ENCODE measurements at regions not wholly inside any gene's neighbourhood (a gene's known extent, or its start where the extent isn't known, plus 50 kb on each side); places are given as distances from the start of the nearest gene placed in this dataset.

DNA sequence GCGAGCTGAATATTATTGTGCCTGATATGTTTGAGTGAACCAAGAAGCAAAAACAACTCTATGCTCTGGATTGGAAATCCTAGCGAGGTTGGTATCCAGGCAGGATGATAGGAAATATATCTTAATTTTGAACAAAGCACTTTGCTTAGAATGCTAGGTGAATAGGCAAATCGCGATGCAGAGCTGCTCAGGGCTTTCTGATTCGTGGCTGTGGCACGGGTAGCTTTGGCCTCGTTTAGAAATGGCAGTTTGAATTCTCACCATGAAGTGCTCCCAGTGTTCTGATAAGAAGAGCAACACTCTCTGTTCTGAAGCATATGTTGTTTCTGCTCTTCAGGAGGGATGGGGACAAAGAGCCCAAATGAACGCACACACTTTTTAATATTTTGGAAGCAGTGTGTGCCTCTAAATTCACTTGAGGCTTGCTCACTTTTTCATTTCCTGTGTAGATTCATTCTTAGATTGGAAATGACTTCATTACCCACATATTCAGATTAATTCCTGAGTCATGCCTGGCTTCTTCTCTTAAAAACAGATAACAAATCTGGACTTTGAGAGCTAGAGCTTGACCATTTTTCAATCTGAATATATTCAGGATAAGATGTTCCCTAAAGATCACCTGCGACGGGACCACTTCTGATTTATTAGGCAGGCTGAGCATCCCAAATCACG lies 200.9 kb downstream of the RPAP3 start:
- H2BK15ac ChIP-seq (ENCODE audit: low read depth, low read length) = peak overlapping the region; percentile 45; the same call in 1 of the 3 replicates
- peak overlapping the region; percentile 56 for H3K18ac ChIP-seq (ENCODE audit: low read depth, low read length)
- intact Hi-C loops (cut with micrococcal nuclease) = no loop called here
- no peaks in the 10 kb centered on the region for H4K20me1 ChIP-seq (ENCODE audit: insufficient read depth, low read length)
- peak overlapping the region; percentile 55 to 83; a peak in 2 of 4 replicates for H4K8ac ChIP-seq (ENCODE audit: low read depth in 2 of 2, low read length in 2 of 2)
- H2BK5ac ChIP-seq (ENCODE audit: low read depth, low read length, poor library complexity, severe bottlenecking) = peak overlapping the region; percentile 74
- H3K9me1 ChIP-seq (ENCODE audit: insufficient read depth, low read length) = peaks cover 9% of the 10 kb centered on the region; the same call in 1 of the 2 replicates
- peak overlapping the region; percentile 59; the same call in 1 of the 2 replicates for H3K4me2 ChIP-seq (ENCODE audit: low read depth, low read length)
- peak; percentile 57 for ATAC-seq (ENCODE audit: low read depth)
- H3K9ac ChIP-seq (ENCODE audit: low read depth, low read length) = no peak overlapping the region
- TF ChIP-seq, protein P1, sequence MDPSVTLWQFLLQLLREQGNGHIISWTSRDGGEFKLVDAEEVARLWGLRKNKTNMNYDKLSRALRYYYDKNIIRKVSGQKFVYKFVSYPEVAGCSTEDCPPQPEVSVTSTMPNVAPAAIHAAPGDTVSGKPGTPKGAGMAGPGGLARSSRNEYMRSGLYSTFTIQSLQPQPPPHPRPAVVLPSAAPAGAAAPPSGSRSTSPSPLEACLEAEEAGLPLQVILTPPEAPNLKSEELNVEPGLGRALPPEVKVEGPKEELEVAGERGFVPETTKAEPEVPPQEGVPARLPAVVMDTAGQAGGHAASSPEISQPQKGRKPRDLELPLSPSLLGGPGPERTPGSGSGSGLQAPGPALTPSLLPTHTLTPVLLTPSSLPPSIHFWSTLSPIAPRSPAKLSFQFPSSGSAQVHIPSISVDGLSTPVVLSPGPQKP (IDR thresholded peaks at IDR 0.05; ENCODE audit: borderline replicate concordance, low read depth, low read length) = no peak
- TF ChIP-seq FOS (IDR thresholded peaks at IDR 0.05; ENCODE audit: low read depth, low read length) (0 out of 2 replicates have a peak, but pooled peaks have one; percentile 11), RAD21 (IDR thresholded peaks at IDR 0.05; ENCODE audit: low read length) (no peak), BHLHE40 (IDR thresholded peaks at IDR 0.05; ENCODE audit: low read depth, low read length) (no peak), NFE2L2 (IDR thresholded peaks at IDR 0.05; ENCODE audit: low read depth, low read length) (peak; percentile 44; the same call in 1 of the 2 replicates)
- DNase-seq = peak; percentile 82
- peak overlapping the region; percentile 35 for H2AK9ac ChIP-seq (replicated peaks; ENCODE audit: low read depth, low read length, poor library complexity)
- peak overlapping the region; percentile 47; the same call in 1 of the 2 replicates for H3K23ac ChIP-seq (ENCODE audit: low read depth, low read length)
- H3K9me3 ChIP-seq (ENCODE audit: control insufficient read depth, insufficient read depth, low read length) = no peaks in the 10 kb centered on the region
- H4K91ac ChIP-seq (ENCODE audit: insufficient read depth, low read depth, low read length) = 0 out of 2 replicates have a peak overlapping the region, but pooled peaks have one; percentile 18
- H3K4ac ChIP-seq (ENCODE audit: low read depth, low read length) = peak overlapping the region; percentile 42; the same call in 1 of the 2 replicates
- H3K56ac ChIP-seq (ENCODE audit: extremely low read depth, insufficient read depth, low read length) = no peak overlapping the region
- BruUV-seq (replicated peaks) = no TSS peak
- H3K14ac ChIP-seq (replicated peaks; ENCODE audit: low read depth, low read length) = 0 out of 2 replicates have a peak overlapping the region, but pooled peaks have one; percentile 36
- peak overlapping the region; percentile 2; the same call in 1 of the 2 replicates for H3K27ac ChIP-seq (ENCODE audit: insufficient read depth, low read length)
- no peaks in the 10 kb centered on the region for H3K27me3 ChIP-seq (ENCODE audit: control insufficient read depth, insufficient read depth, low read length)
- in situ Hi-C loops (cut with MboI; ENCODE audit: low sequenced_read_pairs) = no loop called here
- peaks cover 10% of the 10 kb centered on the region for H3K4me1 ChIP-seq (ENCODE audit: control insufficient read depth, insufficient read depth, low read length)
- H2BK120ac ChIP-seq (ENCODE audit: low read depth, low read length) = peak overlapping the region; percentile 81; the same call in 1 of the 2 replicates
- CTCF ChIA-PET = no interaction called here
- no peaks in the 10 kb centered on the region for H3K36me3 ChIP-seq (ENCODE audit: control insufficient read depth, insufficient read depth, low read length)
- peak overlapping the region; percentile 82; the same call in 1 of the 2 replicates for H2BK20ac ChIP-seq (ENCODE audit: low read depth, low read length)
- H2AFZ ChIP-seq (replicated peaks; ENCODE audit: low read length, poor library complexity) = peak overlapping the region; percentile 79
- no peak overlapping the region for H3K4me3 ChIP-seq (ENCODE audit: insufficient read depth, low read depth, low read length)
- POLR2A ChIA-PET (ENCODE audit: unreplicated experiment) = interaction anchor here (0.6 kb wide), 1 partner anchor 464 kb away, joined by 6 read pairs; no protein-coding TSS in a partner anchor
- WGBS, 2 experiments (ENCODE audit: extremely low coverage in 2 of 2, insufficient read length in 1 of 2) = no CpG with 5 or more reads among the region's 11 CpGs
- H4K5ac ChIP-seq (ENCODE audit: low read depth, low read length) = peak overlapping the region; percentile 52; the same call in 1 of the 2 replicates
- no peaks in the 10 kb centered on the region for H3K79me1 ChIP-seq (ENCODE audit: low read depth in 1 of 2, low read length in 2 of 2)
- dilution Hi-C loops (cut with HindIII; ENCODE audit: low sequenced_read_pairs, unreplicated experiment) = no loop called here
- H2AK5ac ChIP-seq (ENCODE audit: low read depth, low read length) = peak overlapping the region; percentile 54; the same call in 1 of the 2 replicates
